Small intestine (tissue), 7 donors: ENCODE measurements at regions not wholly inside any gene's neighbourhood (a gene's known extent, or its start where the extent isn't known, plus 50 kb on each side); places are given as distances from the start of the nearest gene placed in this dataset.
"Not testable (repeated sequence)": the region's sequence is repeated elsewhere in the genome, so short reads cannot be mapped to it uniquely, and the experiment has no call there.

Source experiments
- DNase-seq, 2 donors: peaks; one replicate each; pipeline versions ENCODE4 v3.0.0 to v3.0.0-alpha.2; 2013
- FAIRE-seq: peaks from 2 replicates; lab custom pipeline; 2012; peaks lifted over from hg19 to GRCh38; lab: Jason Lieb, UNC
- H3K27ac ChIP-seq, 3 donors: one replicate each; pipeline ENCODE4 v1.5.1; 2013; ENCODE audit warnings: low read length in 2 of 3, mild to moderate bottlenecking in 2 of 3, control low read depth in 1 of 3, inconsistent platforms in 1 of 3, low read depth in 1 of 3, moderate library complexity in 1 of 3
- H3K27me3 ChIP-seq, 3 donors: one replicate each; pipeline ENCODE4 v1.6.1; 2013; ENCODE audit warnings: low read length in 3 of 3, inconsistent platforms in 1 of 3; ENCODE audit not compliant: control insufficient read depth in 3 of 3, insufficient read depth in 3 of 3
- H3K36me3 ChIP-seq, 3 donors: one replicate each; pipeline ENCODE4 v1.6.1; 2013; ENCODE audit warnings: low read length in 3 of 3, inconsistent platforms in 1 of 3, low read depth in 1 of 3, mild to moderate bottlenecking in 1 of 3, moderate library complexity in 1 of 3; ENCODE audit not compliant: control insufficient read depth in 3 of 3, insufficient read depth in 2 of 3
- H3K4me1 ChIP-seq, 3 donors: one replicate each; pipeline ENCODE4 v1.6.1; 2013; ENCODE audit warnings: low read length in 2 of 3, inconsistent platforms in 1 of 3, low read depth in 1 of 3, mild to moderate bottlenecking in 1 of 3, moderate library complexity in 1 of 3; ENCODE audit not compliant: control insufficient read depth in 3 of 3, insufficient read depth in 2 of 3
- H3K4me3 ChIP-seq, 3 donors: one replicate each; pipeline ENCODE4 v1.5.1; 2013; ENCODE audit warnings: low read length in 3 of 3, control low read depth in 1 of 3, inconsistent platforms in 1 of 3, low read depth in 1 of 3, mild to moderate bottlenecking in 1 of 3, moderate library complexity in 1 of 3
- H3K9me3 ChIP-seq, 2 donors: one replicate each; pipeline ENCODE4 v1.6.1; 2013; ENCODE audit warnings: low read depth in 1 of 2, low read length in 1 of 2; ENCODE audit not compliant: control insufficient read depth in 2 of 2, insufficient read depth in 1 of 2
- WGBS, 3 donors: extraction: QIAGEN DNeasy Blood & Tissue Kit; methylation state at CpG; one replicate each; pipeline ENCODE4 v1.1.7; 2013; 5-methylcytosine and 5-hydroxymethylcytosine counted together
- donor health status: healthy with polysubstance abuse.
- donor health status: control.
- donor health status: control.
- donor health status: Bipolar disorder and iron deficiency.
- donor health status: healthy.

- H3K27me3 ChIP-seq = no peaks in the 10 kb centered on the region
- no peak overlapping the region for H3K4me3 ChIP-seq
- no peak for FAIRE-seq
- peaks cover 5 to 25% of the 10 kb centered on the region in 2 donors for H3K9me3 ChIP-seq
- DNase-seq = no peak
- no peaks in the 10 kb centered on the region for H3K36me3 ChIP-seq
- no peak overlapping the region for H3K27ac ChIP-seq
- no peaks in the 10 kb centered on the region for H3K4me1 ChIP-seq
Observed at GRCh38 chr5:45893309-45893708, 197.1 kb upstream of the HCN1 start.

GRCh38 chr5:45890441-45891080 lies 194.4 kb upstream of the HCN1 start:
- not testable (repeated sequence) for H3K4me3 ChIP-seq, H3K36me3 ChIP-seq, DNase-seq, H3K27me3 ChIP-seq, FAIRE-seq, H3K27ac ChIP-seq, H3K4me1 ChIP-seq
- WGBS, 3 donors = 91 to 95% (median 95%) methylated on average over 18 to 28 of the region's 28 CpGs
- peaks cover 2 to 30% of the 10 kb centered on the region in 2 donors for H3K9me3 ChIP-seq

- WGBS, 3 donors = 28 to 35% (median 28%) methylated on average over 2 of the region's 2 CpGs
- Histone ChIP-seq H3K36me3 (no peaks in the 10 kb centered on the region), H3K4me3 (no peak overlapping the region), H3K27ac (no peak overlapping the region), H3K4me1 (no peaks in the 10 kb centered on the region), H3K27me3 (no peaks in the 10 kb centered on the region), H3K9me3 (peaks cover 1 to 23% of the 10 kb centered on the region in 2 donors)
- DNase-seq (no peak), FAIRE-seq (no peak)
Observed at GRCh38 chr5:45862763-45863162, 166.6 kb upstream of the HCN1 start.

GRCh38 chr5:45847877-45848276 lies 151.7 kb upstream of the HCN1 start:
- WGBS, 3 donors = 33 to 71% (median 70%) methylated on average over 3 of the region's 3 CpGs
- no peak for DNase-seq
- no peak overlapping the region for H3K4me3 ChIP-seq

GRCh38 chr5:45826055-45826454 lies 129.9 kb upstream of the HCN1 start:
- peaks cover 1 to 12% of the 10 kb centered on the region in 2 donors for H3K9me3 ChIP-seq
- FAIRE-seq (no peak), DNase-seq (no peak)
- no peaks in the 10 kb centered on the region for H3K4me1 ChIP-seq
- no peak overlapping the region for H3K4me3 ChIP-seq
- no peak overlapping the region for H3K27ac ChIP-seq
- H3K27me3 ChIP-seq = no peaks in the 10 kb centered on the region
- WGBS, 3 donors = 94 to 95% (median 95%) methylated on average over 2 of the region's 2 CpGs
- no peaks in the 10 kb centered on the region for H3K36me3 ChIP-seq

More at GRCh38 chr5:45847877-45848276, 151.7 kb upstream of the HCN1 start:
- Histone ChIP-seq H3K9me3 (peaks cover 1 to 21% of the 10 kb centered on the region in 2 donors), H3K4me1 (no peaks in the 10 kb centered on the region), H3K27ac (no peak overlapping the region), H3K27me3 (no peaks in the 10 kb centered on the region), H3K36me3 (no peaks in the 10 kb centered on the region)
- FAIRE-seq = no peak

- H3K9me3 ChIP-seq = peaks cover 2 to 46% of the 10 kb centered on the region in 2 donors
- no peaks in the 10 kb centered on the region for H3K4me1 ChIP-seq
- WGBS, 3 donors = 53 to 70% (median 58%) methylated on average over 2 of the region's 2 CpGs
- H3K4me3 ChIP-seq = no peak overlapping the region
- no peak for DNase-seq
- H3K36me3 ChIP-seq = no peaks in the 10 kb centered on the region
- H3K27ac ChIP-seq = no peak overlapping the region
- FAIRE-seq = no peak
- H3K27me3 ChIP-seq = no peaks in the 10 kb centered on the region
Observed at GRCh38 chr5:45800331-45800730, 104.2 kb upstream of the HCN1 start.

- Histone ChIP-seq H3K27me3 (no peaks in the 10 kb centered on the region), H3K9me3 (peaks cover 2 to 52% of the 10 kb centered on the region in 2 donors), H3K4me1 (no peaks in the 10 kb centered on the region), H3K36me3 (no peaks in the 10 kb centered on the region), H3K4me3 (no peak overlapping the region), H3K27ac (no peak overlapping the region)
- WGBS, 3 donors = 60 to 80% (median 67%) methylated on average over 1 of the region's 1 CpG
- DNase-seq (no peak), FAIRE-seq (no peak)
Observed at GRCh38 chr5:45799388-45799787, 103.2 kb upstream of the HCN1 start.

GRCh38 chr5:45796959-45797553 lies 100.9 kb upstream of the HCN1 start:
- H3K4me1 ChIP-seq = no peaks in the 10 kb centered on the region
- FAIRE-seq = no peak
- H3K4me3 ChIP-seq = no peak overlapping the region
- H3K27me3 ChIP-seq = no peaks in the 10 kb centered on the region
- DNase-seq = no peak
- H3K9me3 ChIP-seq = peaks cover 2 to 57% of the 10 kb centered on the region in 2 donors
- 56 to 74% (median 61%) methylated on average over 1 of the region's 1 CpG for WGBS, 3 donors
- no peaks in the 10 kb centered on the region for H3K36me3 ChIP-seq
- no peak overlapping the region for H3K27ac ChIP-seq
